ENCODE measurements at regions not wholly inside any gene's neighbourhood (a gene's known extent, or its start where the extent isn't known, plus 50 kb on each side); places are given as distances from the start of the nearest gene placed in this dataset.

- TF ChIP-seq BCL6B (tag by site-specific recombination; IDR thresholded peaks at IDR 0.05): no peak
- no peak for TF ChIP-seq ZNF423 (tag by site-specific recombination; IDR thresholded peaks at IDR 0.05)
- no peak for TF ChIP-seq ZNF621 (tag by site-specific recombination; IDR thresholded peaks at IDR 0.05)
- no peak for TF ChIP-seq ZNF132 (tag by site-specific recombination; IDR thresholded peaks at IDR 0.05; ENCODE audit: borderline replicate concordance)
- TF ChIP-seq ATF2 (tag by site-specific recombination; IDR thresholded peaks at IDR 0.05; ENCODE audit: low read depth): no peak
Observed at GRCh38 chr7:53237344-53237913, 202.0 kb downstream of the POM121L12 start.
